ENCODE measurements at regions not wholly inside any gene's neighbourhood (a gene's known extent, or its start where the extent isn't known, plus 50 kb on each side); places are given as distances from the start of the nearest gene placed in this dataset.

DNA sequence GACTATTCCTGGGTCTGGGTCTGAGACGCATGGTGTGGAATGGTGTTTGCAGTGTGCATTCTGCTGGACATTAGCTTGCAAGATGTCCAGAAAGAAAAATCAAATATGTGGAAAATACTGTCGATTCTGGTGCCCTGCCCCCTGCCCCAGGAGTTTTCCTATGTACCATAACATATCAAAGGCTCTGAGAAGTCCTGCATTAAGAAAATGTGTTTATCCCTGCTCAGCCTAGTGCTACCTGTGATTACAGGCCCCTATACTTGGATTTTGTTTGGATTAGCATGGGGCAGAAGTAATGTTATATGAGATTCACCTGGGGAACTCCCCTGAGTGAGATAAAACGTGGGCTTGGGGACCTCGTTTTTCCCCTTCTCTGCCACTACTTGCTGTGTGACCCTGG lies 325.0 kb downstream of the CBLN1 start:
- TF ChIP-seq, protein P1, sequence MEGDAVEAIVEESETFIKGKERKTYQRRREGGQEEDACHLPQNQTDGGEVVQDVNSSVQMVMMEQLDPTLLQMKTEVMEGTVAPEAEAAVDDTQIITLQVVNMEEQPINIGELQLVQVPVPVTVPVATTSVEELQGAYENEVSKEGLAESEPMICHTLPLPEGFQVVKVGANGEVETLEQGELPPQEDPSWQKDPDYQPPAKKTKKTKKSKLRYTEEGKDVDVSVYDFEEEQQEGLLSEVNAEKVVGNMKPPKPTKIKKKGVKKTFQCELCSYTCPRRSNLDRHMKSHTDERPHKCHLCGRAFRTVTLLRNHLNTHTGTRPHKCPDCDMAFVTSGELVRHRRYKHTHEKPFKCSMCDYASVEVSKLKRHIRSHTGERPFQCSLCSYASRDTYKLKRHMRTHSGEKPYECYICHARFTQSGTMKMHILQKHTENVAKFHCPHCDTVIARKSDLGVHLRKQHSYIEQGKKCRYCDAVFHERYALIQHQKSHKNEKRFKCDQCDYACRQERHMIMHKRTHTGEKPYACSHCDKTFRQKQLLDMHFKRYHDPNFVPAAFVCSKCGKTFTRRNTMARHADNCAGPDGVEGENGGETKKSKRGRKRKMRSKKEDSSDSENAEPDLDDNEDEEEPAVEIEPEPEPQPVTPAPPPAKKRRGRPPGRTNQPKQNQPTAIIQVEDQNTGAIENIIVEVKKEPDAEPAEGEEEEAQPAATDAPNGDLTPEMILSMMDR (IDR thresholded peaks at IDR 0.05; ENCODE audit: low read depth, low read length, poor library complexity, severe bottlenecking): no peak
- no peak for TF ChIP-seq EZH2phosphoT487 (IDR thresholded peaks at IDR 0.05; ENCODE audit: borderline replicate concordance, low read length)
